ENCODE measurements at regions not wholly inside any gene's neighbourhood (a gene's known extent, or its start where the extent isn't known, plus 50 kb on each side); places are given as distances from the start of the nearest gene placed in this dataset.

DNA sequence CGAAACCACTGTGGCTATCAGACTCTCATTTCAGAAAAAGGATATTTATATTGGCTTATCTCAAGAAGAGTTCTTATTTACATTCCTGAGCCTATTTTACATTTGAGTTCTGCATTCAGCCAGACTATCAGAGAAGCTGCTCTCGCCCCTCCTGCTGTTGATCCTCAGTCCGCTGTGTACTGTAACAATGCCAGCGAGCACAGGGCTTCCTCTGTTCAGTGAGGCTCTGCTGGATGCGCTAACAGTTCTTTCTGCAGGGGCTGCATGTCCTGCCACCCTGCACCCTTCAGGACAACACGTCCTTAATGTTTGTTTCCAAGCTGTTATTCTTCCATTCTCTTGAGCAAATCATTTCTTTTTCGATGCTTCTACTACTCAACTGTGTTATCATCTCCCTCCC is 463.7 kb upstream of the SGCG start:
- Mint-ChIP-seq H3K9me3 (no peaks in the 10 kb centered on the region), H3K4me1 (no peaks in the 10 kb centered on the region)
- TF ChIP-seq, protein P1, sequence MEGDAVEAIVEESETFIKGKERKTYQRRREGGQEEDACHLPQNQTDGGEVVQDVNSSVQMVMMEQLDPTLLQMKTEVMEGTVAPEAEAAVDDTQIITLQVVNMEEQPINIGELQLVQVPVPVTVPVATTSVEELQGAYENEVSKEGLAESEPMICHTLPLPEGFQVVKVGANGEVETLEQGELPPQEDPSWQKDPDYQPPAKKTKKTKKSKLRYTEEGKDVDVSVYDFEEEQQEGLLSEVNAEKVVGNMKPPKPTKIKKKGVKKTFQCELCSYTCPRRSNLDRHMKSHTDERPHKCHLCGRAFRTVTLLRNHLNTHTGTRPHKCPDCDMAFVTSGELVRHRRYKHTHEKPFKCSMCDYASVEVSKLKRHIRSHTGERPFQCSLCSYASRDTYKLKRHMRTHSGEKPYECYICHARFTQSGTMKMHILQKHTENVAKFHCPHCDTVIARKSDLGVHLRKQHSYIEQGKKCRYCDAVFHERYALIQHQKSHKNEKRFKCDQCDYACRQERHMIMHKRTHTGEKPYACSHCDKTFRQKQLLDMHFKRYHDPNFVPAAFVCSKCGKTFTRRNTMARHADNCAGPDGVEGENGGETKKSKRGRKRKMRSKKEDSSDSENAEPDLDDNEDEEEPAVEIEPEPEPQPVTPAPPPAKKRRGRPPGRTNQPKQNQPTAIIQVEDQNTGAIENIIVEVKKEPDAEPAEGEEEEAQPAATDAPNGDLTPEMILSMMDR (IDR thresholded peaks at IDR 0.05; ENCODE audit: unreplicated experiment in 3 of 3), result no peak

GRCh38 chr13:22726726-22727125 is 454.1 kb upstream of the SGCG start:
- peaks cover 8% of the 10 kb centered on the region for H3K4me1 Mint-ChIP-seq
- H3K9me3 Mint-ChIP-seq, result peaks cover 2% of the 10 kb centered on the region
- no peaks in the 10 kb centered on the region for H3K27me3 Mint-ChIP-seq (ENCODE audit: low read depth)
- peak overlapping the region in 1 of 3 experiments; percentile 26 for H3K27ac Mint-ChIP-seq
- H3K4me3 Mint-ChIP-seq, result no peak overlapping the region
- TF ChIP-seq, protein P1 (IDR thresholded peaks at IDR 0.05; ENCODE audit: unreplicated experiment in 3 of 3), result no peak
- H3K36me3 Mint-ChIP-seq (ENCODE audit: low read depth), result no peaks in the 10 kb centered on the region

More for the DNA sequence above, 463.7 kb upstream of the SGCG start:
- Mint-ChIP-seq H3K27me3 (ENCODE audit: low read depth) (peaks cover 3% of the 10 kb centered on the region), H3K27ac (no peak overlapping the region), H3K36me3 (ENCODE audit: low read depth) (no peaks in the 10 kb centered on the region), H3K4me3 (no peak overlapping the region)

DNA sequence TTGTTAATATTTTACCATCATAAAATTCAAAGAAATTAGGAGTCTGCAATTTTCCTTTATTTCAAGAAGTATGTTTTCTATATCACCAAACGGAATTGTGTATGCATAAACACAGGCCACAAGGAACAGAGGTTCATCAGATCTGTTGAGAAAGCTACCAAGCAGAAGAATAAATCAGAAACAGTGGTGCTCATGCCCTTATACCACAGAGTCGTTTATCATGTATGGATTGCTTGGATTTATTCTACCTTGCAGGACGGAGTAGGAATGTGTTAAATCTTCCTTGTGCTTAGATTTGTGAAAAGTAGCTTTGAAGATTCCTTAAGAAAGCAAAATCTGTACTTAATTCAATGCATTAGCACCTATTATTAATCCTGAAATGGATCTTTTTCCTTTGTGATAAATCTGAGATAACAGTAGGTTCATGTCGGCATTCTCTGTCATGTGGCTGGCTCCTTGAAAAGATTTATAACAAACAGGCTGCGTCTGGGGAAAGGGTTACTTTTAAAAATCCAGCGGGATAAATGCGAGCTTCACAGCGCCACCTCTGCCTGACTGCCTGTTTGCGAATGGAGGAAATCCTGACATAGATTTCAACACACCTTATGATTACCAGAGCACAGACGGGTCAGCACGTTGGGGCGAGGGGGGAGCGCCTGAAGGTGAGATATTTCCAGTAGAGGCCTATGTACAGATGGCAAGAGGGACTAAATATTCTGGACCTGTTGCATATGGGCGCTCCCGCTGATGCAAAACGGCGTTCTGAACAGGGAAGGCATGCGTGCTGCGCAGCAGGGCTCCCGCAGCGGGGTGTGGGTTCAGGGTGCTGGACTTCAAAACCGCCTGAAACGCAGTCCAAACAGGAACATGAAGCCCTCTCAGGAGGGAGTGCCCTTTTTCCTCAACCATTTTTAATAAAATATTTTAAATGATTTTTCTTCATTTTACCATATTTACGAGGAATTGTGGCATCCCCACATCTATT is 445.5 kb upstream of the SGCG start:
- Mint-ChIP-seq H3K27me3 (ENCODE audit: low read depth) (peaks cover 4% of the 10 kb centered on the region), H3K27ac (no peak overlapping the region), H3K4me1 (peaks cover 8% of the 10 kb centered on the region), H3K36me3 (ENCODE audit: low read depth) (no peaks in the 10 kb centered on the region), H3K4me3 (no peak overlapping the region), H3K9me3 (peaks cover 7% of the 10 kb centered on the region)
- TF ChIP-seq, protein P1 (IDR thresholded peaks at IDR 0.05; ENCODE audit: unreplicated experiment in 3 of 3), result peak in 1 of 3 experiments; percentile 26

- peaks cover 4% of the 10 kb centered on the region for H3K27me3 Mint-ChIP-seq (ENCODE audit: low read depth)
- no peak overlapping the region for H3K4me3 Mint-ChIP-seq
- H3K36me3 Mint-ChIP-seq (ENCODE audit: low read depth), result no peaks in the 10 kb centered on the region
- H3K27ac Mint-ChIP-seq, result no peak overlapping the region
- TF ChIP-seq, protein P1 (IDR thresholded peaks at IDR 0.05; ENCODE audit: unreplicated experiment in 3 of 3), result no peak
- H3K4me1 Mint-ChIP-seq, result peaks cover 8% of the 10 kb centered on the region
- H3K9me3 Mint-ChIP-seq, result peaks cover 14% of the 10 kb centered on the region
These were observed 444.6 kb upstream of the SGCG start for GRCh38 chr13:22736084-22736767.

DNA sequence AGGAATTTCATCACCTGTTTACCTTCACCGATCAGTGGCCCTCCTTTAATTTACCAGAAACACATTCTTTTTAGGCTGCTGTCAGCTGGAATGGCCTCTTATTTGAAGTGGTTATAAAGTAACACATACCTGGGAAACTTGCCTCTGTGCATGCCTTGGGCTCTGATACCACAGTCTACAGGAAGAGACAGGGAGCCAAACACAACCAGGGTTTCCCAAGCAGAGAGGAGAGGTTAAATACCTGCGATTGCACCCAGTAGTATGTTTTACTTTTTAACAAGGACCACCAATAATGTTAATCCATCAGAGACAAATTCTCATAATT is 444.0 kb upstream of the SGCG start:
- Mint-ChIP-seq H3K4me3 (no peak overlapping the region), H3K27ac (no peak overlapping the region), H3K4me1 (peaks cover 8% of the 10 kb centered on the region), H3K9me3 (peaks cover 16% of the 10 kb centered on the region), H3K27me3 (ENCODE audit: low read depth) (peaks cover 4% of the 10 kb centered on the region), H3K36me3 (ENCODE audit: low read depth) (no peaks in the 10 kb centered on the region)
- TF ChIP-seq, protein P1 (IDR thresholded peaks at IDR 0.05; ENCODE audit: unreplicated experiment in 3 of 3), result no peak

Data from nephron (organoid).